Liver (tissue), 3 donors: ENCODE measurements at regions not wholly inside any gene's neighbourhood (a gene's known extent, or its start where the extent isn't known, plus 50 kb on each side); places are given as distances from the start of the nearest gene placed in this dataset.

Source experiments
- EGR1 ChIP-seq, 2 donors: IDR thresholded peaks; 2 replicates each; pipeline ENCODE4 v1.6.1; 2016 to 2018; ENCODE audit warnings: antibody characterized with exemption in 2 of 2, low read depth in 2 of 2
- FOXA1 ChIP-seq: IDR thresholded peaks from 2 replicates; pipeline ENCODE4 v1.6.1; 2016; ENCODE audit warnings: antibody characterized with exemption
- GABPA ChIP-seq, 2 donors: IDR thresholded peaks in 1 of 2; conservative IDR thresholded peaks in 1 of 2; 2 replicates each; pipeline ENCODE4 v1.6.1; 2016; ENCODE audit warnings: antibody characterized with exemption in 2 of 2, mild to moderate bottlenecking in 1 of 2, moderate library complexity in 1 of 2
- HNF4A ChIP-seq, 2 donors: conservative IDR thresholded peaks; 2 replicates each; pipeline ENCODE4 v1.6.1; 2016; ENCODE audit warnings: antibody characterized with exemption in 2 of 2, mild to moderate bottlenecking in 2 of 2
- HNF4G ChIP-seq: IDR thresholded peaks from 2 replicates; pipeline ENCODE4 v1.6.1; 2016; ENCODE audit warnings: antibody characterized with exemption
- JUND ChIP-seq, 2 donors: IDR thresholded peaks; 2 replicates each; pipeline ENCODE4 v1.6.1; 2016; ENCODE audit warnings: antibody characterized with exemption in 2 of 2
- RAD21 ChIP-seq, 2 donors: IDR thresholded peaks; 2 replicates each; pipeline ENCODE4 v1.6.1; 2016; ENCODE audit warnings: antibody characterized with exemption in 2 of 2, mild to moderate bottlenecking in 2 of 2
- REST ChIP-seq: IDR thresholded peaks from 2 replicates; pipeline ENCODE4 v1.6.1; 2016; ENCODE audit warnings: antibody characterized with exemption, mild to moderate bottlenecking
- SP1 ChIP-seq: IDR thresholded peaks from 2 replicates; pipeline ENCODE4 v1.6.1; 2018; ENCODE audit warnings: antibody characterized with exemption, mild to moderate bottlenecking
- TAF1 ChIP-seq: conservative IDR thresholded peaks from 2 replicates; pipeline ENCODE4 v1.6.1; 2016; ENCODE audit warnings: antibody characterized with exemption, mild to moderate bottlenecking
- YY1 ChIP-seq: IDR thresholded peaks from 2 replicates; pipeline ENCODE4 v1.6.1; 2016; ENCODE audit warnings: antibody characterized with exemption, mild to moderate bottlenecking
- TF ChIP-seq, protein P1 (sequence below): fragments of 150-350 bp; IDR thresholded peaks from 2 replicates; pipeline ENCODE4 v1.5.1; 2017; ENCODE audit warnings: improper control_type of control experiment, low read depth, low read length; ENCODE audit not compliant: missing input control
- TF ChIP-seq, protein P2 (sequence below): IDR thresholded peaks from 2 replicates; pipeline ENCODE4 v1.6.1; 2016; ENCODE audit warnings: antibody characterized with exemption
- TF ChIP-seq, protein P3 (sequence below): IDR thresholded peaks from 2 replicates; pipeline ENCODE4 v1.6.1; 2016; ENCODE audit warnings: antibody characterized with exemption
- donor health status: healthy.
- donor health status: healthy.

DNA sequence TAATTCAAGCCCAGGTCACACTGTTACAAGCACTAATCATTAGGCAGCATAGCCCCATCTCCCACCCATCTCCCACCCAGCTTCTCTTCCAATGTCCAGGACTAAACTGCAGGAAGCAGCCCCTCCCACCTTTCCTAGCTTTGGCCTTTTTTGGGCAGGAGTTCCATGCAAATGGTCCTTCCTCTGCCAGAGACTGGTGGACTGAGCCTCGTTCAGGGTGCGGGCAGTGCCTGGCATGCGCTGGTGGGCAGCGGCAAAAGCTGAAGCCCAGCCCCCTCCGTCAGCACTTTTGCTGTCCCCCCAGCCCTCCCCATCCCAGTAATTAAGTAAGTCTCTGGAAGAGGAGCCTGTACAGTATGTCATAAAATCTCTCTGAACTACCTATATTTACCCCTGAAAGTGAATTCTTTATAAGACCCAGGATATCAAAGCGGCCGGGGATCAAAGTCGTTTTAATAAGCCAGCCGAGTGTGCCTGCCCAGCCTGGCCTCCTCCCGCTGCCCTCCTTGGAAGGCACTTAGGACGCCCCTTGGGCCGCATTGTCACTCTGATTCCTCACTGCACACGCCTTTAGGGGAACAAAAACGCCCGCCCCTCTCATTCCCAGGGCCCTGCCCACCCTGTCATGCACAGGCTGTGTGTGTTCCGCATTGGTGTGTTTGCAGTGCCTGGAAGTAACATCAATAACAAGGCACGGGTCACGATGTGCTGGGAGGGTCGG lies 109.9 kb downstream of the IRX5 start:
- no peak for TF ChIP-seq YY1
- TF ChIP-seq, protein P1, sequence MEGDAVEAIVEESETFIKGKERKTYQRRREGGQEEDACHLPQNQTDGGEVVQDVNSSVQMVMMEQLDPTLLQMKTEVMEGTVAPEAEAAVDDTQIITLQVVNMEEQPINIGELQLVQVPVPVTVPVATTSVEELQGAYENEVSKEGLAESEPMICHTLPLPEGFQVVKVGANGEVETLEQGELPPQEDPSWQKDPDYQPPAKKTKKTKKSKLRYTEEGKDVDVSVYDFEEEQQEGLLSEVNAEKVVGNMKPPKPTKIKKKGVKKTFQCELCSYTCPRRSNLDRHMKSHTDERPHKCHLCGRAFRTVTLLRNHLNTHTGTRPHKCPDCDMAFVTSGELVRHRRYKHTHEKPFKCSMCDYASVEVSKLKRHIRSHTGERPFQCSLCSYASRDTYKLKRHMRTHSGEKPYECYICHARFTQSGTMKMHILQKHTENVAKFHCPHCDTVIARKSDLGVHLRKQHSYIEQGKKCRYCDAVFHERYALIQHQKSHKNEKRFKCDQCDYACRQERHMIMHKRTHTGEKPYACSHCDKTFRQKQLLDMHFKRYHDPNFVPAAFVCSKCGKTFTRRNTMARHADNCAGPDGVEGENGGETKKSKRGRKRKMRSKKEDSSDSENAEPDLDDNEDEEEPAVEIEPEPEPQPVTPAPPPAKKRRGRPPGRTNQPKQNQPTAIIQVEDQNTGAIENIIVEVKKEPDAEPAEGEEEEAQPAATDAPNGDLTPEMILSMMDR: no peak
- no peak for TF ChIP-seq TAF1
- TF ChIP-seq, protein P2, sequence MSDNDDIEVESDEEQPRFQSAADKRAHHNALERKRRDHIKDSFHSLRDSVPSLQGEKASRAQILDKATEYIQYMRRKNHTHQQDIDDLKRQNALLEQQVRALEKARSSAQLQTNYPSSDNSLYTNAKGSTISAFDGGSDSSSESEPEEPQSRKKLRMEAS: no peak
- no peak for TF ChIP-seq GABPA (IDR thresholded peaks at IDR 0.05 in 1 of 2, conservative IDR thresholded peaks at IDR 0.05 in 1 of 2)
- TF ChIP-seq RAD21 (IDR thresholded peaks at IDR 0.05): no peak
- no peak for TF ChIP-seq JUND (IDR thresholded peaks at IDR 0.05)
- no peak for TF ChIP-seq REST
- TF ChIP-seq, protein P3, sequence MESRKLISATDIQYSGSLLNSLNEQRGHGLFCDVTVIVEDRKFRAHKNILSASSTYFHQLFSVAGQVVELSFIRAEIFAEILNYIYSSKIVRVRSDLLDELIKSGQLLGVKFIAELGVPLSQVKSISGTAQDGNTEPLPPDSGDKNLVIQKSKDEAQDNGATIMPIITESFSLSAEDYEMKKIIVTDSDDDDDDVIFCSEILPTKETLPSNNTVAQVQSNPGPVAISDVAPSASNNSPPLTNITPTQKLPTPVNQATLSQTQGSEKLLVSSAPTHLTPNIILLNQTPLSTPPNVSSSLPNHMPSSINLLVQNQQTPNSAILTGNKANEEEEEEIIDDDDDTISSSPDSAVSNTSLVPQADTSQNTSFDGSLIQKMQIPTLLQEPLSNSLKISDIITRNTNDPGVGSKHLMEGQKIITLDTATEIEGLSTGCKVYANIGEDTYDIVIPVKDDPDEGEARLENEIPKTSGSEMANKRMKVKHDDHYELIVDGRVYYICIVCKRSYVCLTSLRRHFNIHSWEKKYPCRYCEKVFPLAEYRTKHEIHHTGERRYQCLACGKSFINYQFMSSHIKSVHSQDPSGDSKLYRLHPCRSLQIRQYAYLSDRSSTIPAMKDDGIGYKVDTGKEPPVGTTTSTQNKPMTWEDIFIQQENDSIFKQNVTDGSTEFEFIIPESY: no peak
- TF ChIP-seq SP1: no peak
- no peak for TF ChIP-seq EGR1 (IDR thresholded peaks at IDR 0.05; ENCODE audit: low read depth in 2 of 2)
- TF ChIP-seq HNF4G: no peak
- TF ChIP-seq HNF4A (conservative IDR thresholded peaks at IDR 0.05): no peak
- no peak for TF ChIP-seq FOXA1
